Astrocyte of the cerebellum (primary cell): ENCODE measurements at regions not wholly inside any gene's neighbourhood (a gene's known extent, or its start where the extent isn't known, plus 50 kb on each side); places are given as distances from the start of the nearest gene placed in this dataset.

Source experiments
- DNase-seq: peaks from one replicate; pipeline ENCODE4 v3.0.0-alpha.2; 2011; ENCODE audit warnings: low read depth
- H3K4me3 ChIP-seq: 2 replicates; pipeline ENCODE4 v1.5.1; 2011; ENCODE audit warnings: mild to moderate bottlenecking, low read depth, low read length, moderate library complexity
- CTCF ChIP-seq: IDR thresholded peaks from 2 replicates; pipeline ENCODE4 v1.5.1; 2012; ENCODE audit warnings: low read length, low read depth, moderate library complexity, mild to moderate bottlenecking; ENCODE audit errors: missing control alignments
- in situ Hi-C: cut with HindIII; loops from 2 replicates; pipeline ENCODE4 v1.10.0; 2017; ENCODE audit warnings: low sequenced_read_pairs

- in situ Hi-C loops = no loop called here
- TF ChIP-seq CTCF = no peak
- H3K4me3 ChIP-seq = no peak overlapping the region
- DNase-seq = no peak
Observed at GRCh38 chr5:13179407-13180087, 764.9 kb downstream of the DNAH5 start.

GRCh38 chr5:13143630-13144029 lies 800.9 kb downstream of the DNAH5 start:
- DNase-seq = no peak
- no peak for TF ChIP-seq CTCF
- no peak overlapping the region for H3K4me3 ChIP-seq
- in situ Hi-C loops = no loop called here

GRCh38 chr5:13143214-13143613 lies 801.3 kb downstream of the DNAH5 start:
- no peak overlapping the region for H3K4me3 ChIP-seq
- TF ChIP-seq CTCF = no peak
- in situ Hi-C loops = no loop called here
- DNase-seq = no peak

GRCh38 chr5:13133951-13134350 lies 810.5 kb downstream of the DNAH5 start:
- no peak overlapping the region for H3K4me3 ChIP-seq
- DNase-seq = no peak
- in situ Hi-C loops = no loop called here
- no peak for TF ChIP-seq CTCF

GRCh38 chr5:13115476-13115875 lies 829.0 kb downstream of the DNAH5 start:
- no peak for TF ChIP-seq CTCF
- DNase-seq = no peak
- H3K4me3 ChIP-seq = no peak overlapping the region
- in situ Hi-C loops = no loop called here

GRCh38 chr5:13108265-13108664 lies 836.2 kb downstream of the DNAH5 start:
- DNase-seq = peak; percentile 6
- in situ Hi-C loops = no loop called here
- H3K4me3 ChIP-seq = no peak overlapping the region
- TF ChIP-seq CTCF = no peak

- no peak for DNase-seq
- H3K4me3 ChIP-seq = no peak overlapping the region
- in situ Hi-C loops = no loop called here
- no peak for TF ChIP-seq CTCF
Observed at GRCh38 chr5:13107537-13107936, 837.0 kb downstream of the DNAH5 start.
